ENCODE measurements at regions not wholly inside any gene's neighbourhood (a gene's known extent, or its start where the extent isn't known, plus 50 kb on each side); places are given as distances from the start of the nearest gene placed in this dataset.

DNA sequence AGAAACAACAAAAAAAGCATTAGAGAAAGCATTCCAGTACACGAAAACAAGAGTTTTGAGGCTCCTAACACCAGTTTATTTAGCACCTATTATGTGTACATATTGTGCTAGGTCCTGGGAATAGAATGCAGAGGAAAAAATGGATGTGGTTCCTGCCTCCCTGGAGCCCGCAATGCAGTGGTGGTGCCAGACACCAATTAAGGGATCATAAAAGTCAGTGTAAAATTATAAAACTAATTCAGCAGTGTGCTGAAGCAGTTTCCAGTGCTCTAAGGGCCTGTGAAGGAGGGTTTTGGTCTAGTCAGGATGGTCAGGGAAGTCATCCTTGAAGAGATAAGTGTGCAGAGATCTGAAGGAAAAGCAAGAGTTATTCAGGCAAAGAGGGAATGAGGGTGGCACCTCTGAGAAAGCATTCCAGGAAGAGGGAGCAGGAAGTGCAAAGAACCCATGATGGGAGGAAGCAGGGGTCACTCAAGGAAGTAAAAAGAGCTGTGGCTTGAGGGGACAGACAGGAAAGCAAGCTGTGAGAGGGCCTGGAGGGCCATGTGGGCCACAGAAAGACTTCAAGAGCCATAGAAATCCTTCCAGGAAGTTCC lies 65.2 kb upstream of the IFNLR1 start:
- TF ChIP-seq EP300 (IDR thresholded peaks at IDR 0.05): no peak
- TF ChIP-seq, protein P1, sequence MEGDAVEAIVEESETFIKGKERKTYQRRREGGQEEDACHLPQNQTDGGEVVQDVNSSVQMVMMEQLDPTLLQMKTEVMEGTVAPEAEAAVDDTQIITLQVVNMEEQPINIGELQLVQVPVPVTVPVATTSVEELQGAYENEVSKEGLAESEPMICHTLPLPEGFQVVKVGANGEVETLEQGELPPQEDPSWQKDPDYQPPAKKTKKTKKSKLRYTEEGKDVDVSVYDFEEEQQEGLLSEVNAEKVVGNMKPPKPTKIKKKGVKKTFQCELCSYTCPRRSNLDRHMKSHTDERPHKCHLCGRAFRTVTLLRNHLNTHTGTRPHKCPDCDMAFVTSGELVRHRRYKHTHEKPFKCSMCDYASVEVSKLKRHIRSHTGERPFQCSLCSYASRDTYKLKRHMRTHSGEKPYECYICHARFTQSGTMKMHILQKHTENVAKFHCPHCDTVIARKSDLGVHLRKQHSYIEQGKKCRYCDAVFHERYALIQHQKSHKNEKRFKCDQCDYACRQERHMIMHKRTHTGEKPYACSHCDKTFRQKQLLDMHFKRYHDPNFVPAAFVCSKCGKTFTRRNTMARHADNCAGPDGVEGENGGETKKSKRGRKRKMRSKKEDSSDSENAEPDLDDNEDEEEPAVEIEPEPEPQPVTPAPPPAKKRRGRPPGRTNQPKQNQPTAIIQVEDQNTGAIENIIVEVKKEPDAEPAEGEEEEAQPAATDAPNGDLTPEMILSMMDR (IDR thresholded peaks at IDR 0.05): no peak

All from stomach (tissue), 4 donors.